Lower leg skin (tissue), 3 donors: ENCODE measurements at regions not wholly inside any gene's neighbourhood (a gene's known extent, or its start where the extent isn't known, plus 50 kb on each side); places are given as distances from the start of the nearest gene placed in this dataset.

ENCODE experiments used
- CTCF ChIP-seq, 3 donors: fragments of 450-650 bp; IDR thresholded peaks; one replicate each; pipeline ENCODE4 v1.5.1; 2016; ENCODE audit warnings: antibody characterized with exemption in 3 of 3, mild to moderate bottlenecking in 3 of 3, moderate library complexity in 2 of 3
- POLR2A ChIP-seq, 2 donors: fragments of 450-650 bp; IDR thresholded peaks; one replicate each; pipeline ENCODE4 v1.6.1; 2016 to 2017; ENCODE audit warnings: antibody characterized with exemption in 2 of 2, mild to moderate bottlenecking in 1 of 2, moderate library complexity in 1 of 2

GRCh38 chrX:109952050-109952449 is 50.9 kb upstream of the TMEM164 start:
- TF ChIP-seq CTCF (IDR thresholded peaks at IDR 0.05): no peak
- TF ChIP-seq POLR2A (IDR thresholded peaks at IDR 0.05): no peak
